ENCODE measurements at regions not wholly inside any gene's neighbourhood (a gene's known extent, or its start where the extent isn't known, plus 50 kb on each side); places are given as distances from the start of the nearest gene placed in this dataset.

GRCh38 chr1:29711582-29712283 is 475.4 kb downstream of the PTPRU start:
- no peak for TF ChIP-seq GATA2 (IDR thresholded peaks at IDR 0.05; ENCODE audit: low read depth, low read length)
- TF ChIP-seq GATA3 (IDR thresholded peaks at IDR 0.05; ENCODE audit: low read depth, low read length), result no peak

GRCh38 chr1:29709704-29710280 is 473.5 kb downstream of the PTPRU start:
- TF ChIP-seq GATA3 (IDR thresholded peaks at IDR 0.05; ENCODE audit: low read depth, low read length) (no peak), GATA2 (IDR thresholded peaks at IDR 0.05; ENCODE audit: low read depth, low read length) (no peak)

GRCh38 chr1:29708796-29709703 is 472.7 kb downstream of the PTPRU start:
- TF ChIP-seq GATA3 (IDR thresholded peaks at IDR 0.05; ENCODE audit: low read depth, low read length) (no peak), GATA2 (IDR thresholded peaks at IDR 0.05; ENCODE audit: low read depth, low read length) (no peak)

- TF ChIP-seq GATA3 (IDR thresholded peaks at IDR 0.05; ENCODE audit: low read depth, low read length) (no peak), GATA2 (IDR thresholded peaks at IDR 0.05; ENCODE audit: low read depth, low read length) (no peak)
Measured at GRCh38 chr1:29708381-29708780, 472.1 kb downstream of the PTPRU start.

- TF ChIP-seq GATA2 (IDR thresholded peaks at IDR 0.05; ENCODE audit: low read depth, low read length) (no peak), GATA3 (IDR thresholded peaks at IDR 0.05; ENCODE audit: low read depth, low read length) (no peak)
Measured at GRCh38 chr1:29707796-29708195, 471.5 kb downstream of the PTPRU start.

- no peak for TF ChIP-seq GATA3 (IDR thresholded peaks at IDR 0.05; ENCODE audit: low read depth, low read length)
- no peak for TF ChIP-seq GATA2 (IDR thresholded peaks at IDR 0.05; ENCODE audit: low read depth, low read length)
Measured at GRCh38 chr1:29706936-29707335, 470.6 kb downstream of the PTPRU start.

- no peak for TF ChIP-seq GATA2 (IDR thresholded peaks at IDR 0.05; ENCODE audit: low read depth, low read length)
- no peak for TF ChIP-seq GATA3 (IDR thresholded peaks at IDR 0.05; ENCODE audit: low read depth, low read length)
Measured at GRCh38 chr1:29704430-29704829, 468.1 kb downstream of the PTPRU start.

- TF ChIP-seq GATA2 (IDR thresholded peaks at IDR 0.05; ENCODE audit: low read depth, low read length), result no peak
- TF ChIP-seq GATA3 (IDR thresholded peaks at IDR 0.05; ENCODE audit: low read depth, low read length), result no peak
Measured at GRCh38 chr1:29703596-29704370, 467.5 kb downstream of the PTPRU start.

- TF ChIP-seq GATA3 (IDR thresholded peaks at IDR 0.05; ENCODE audit: low read depth, low read length), result no peak
- no peak for TF ChIP-seq GATA2 (IDR thresholded peaks at IDR 0.05; ENCODE audit: low read depth, low read length)
Measured at GRCh38 chr1:29700491-29700890, 464.2 kb downstream of the PTPRU start.

GRCh38 chr1:29698626-29699025 is 462.3 kb downstream of the PTPRU start:
- TF ChIP-seq GATA3 (IDR thresholded peaks at IDR 0.05; ENCODE audit: low read depth, low read length) (no peak), GATA2 (IDR thresholded peaks at IDR 0.05; ENCODE audit: low read depth, low read length) (no peak)

- TF ChIP-seq GATA2 (IDR thresholded peaks at IDR 0.05; ENCODE audit: low read depth, low read length) (no peak), GATA3 (IDR thresholded peaks at IDR 0.05; ENCODE audit: low read depth, low read length) (no peak)
Measured at GRCh38 chr1:29698033-29698432, 461.7 kb downstream of the PTPRU start.

- TF ChIP-seq GATA3 (IDR thresholded peaks at IDR 0.05; ENCODE audit: low read depth, low read length) (no peak), GATA2 (IDR thresholded peaks at IDR 0.05; ENCODE audit: low read depth, low read length) (no peak)
Measured at GRCh38 chr1:29697391-29697780, 461.1 kb downstream of the PTPRU start.

GRCh38 chr1:29696656-29697390 is 460.5 kb downstream of the PTPRU start:
- TF ChIP-seq GATA2 (IDR thresholded peaks at IDR 0.05; ENCODE audit: low read depth, low read length) (no peak), GATA3 (IDR thresholded peaks at IDR 0.05; ENCODE audit: low read depth, low read length) (no peak)

Measured in SH-SY5Y (cell line).